NCI-H446 treated with DMSO at 0.1 percent for 48 hours (cell line): ENCODE measurements at regions not wholly inside any gene's neighbourhood (a gene's known extent, or its start where the extent isn't known, plus 50 kb on each side); places are given as distances from the start of the nearest gene placed in this dataset.

Source experiments
- DNase-seq: peaks from one replicate; lab custom pipeline; 2025; lab: John Stamatoyannopoulos, UW

DNA sequence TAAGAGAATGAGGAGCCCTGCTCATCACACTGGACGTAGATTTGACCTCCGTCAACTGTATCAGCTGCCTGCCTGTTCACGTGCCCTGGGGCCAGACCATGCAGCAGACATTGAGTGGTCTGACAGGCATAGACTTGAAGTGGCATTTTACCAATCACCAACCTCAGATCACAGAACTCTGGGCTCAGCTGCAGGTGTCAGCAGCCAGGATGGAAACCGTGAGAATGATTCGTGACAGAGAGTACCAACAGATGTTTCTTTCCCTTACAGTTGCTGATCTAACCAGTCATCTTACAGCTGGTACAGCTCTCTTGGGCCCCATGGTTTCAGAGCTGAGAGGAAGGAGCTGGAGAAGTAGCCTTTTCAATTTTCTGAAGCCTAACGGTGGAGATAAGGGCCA is 148.9 kb downstream of the EN1 start:
- no peak for DNase-seq

DNA sequence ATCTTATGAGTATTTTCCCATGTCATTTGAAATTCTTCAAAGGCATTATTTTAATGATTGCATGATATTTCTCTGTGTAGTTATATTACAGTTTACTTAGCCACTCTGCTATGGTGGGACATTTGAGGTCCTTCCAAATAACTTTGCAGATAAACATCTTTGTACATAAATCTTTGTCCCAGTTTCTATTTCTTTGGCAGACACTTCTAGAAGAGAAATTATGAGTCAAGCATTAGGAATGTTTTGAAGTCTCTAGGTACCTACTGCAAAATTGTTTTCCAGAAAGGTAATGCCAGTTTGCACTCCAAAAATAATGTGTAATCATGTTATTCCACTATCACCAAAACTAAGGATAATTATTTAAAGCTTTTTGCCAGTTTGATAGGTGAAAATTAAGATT is 149.7 kb downstream of the EN1 start:
- no peak for DNase-seq

DNA sequence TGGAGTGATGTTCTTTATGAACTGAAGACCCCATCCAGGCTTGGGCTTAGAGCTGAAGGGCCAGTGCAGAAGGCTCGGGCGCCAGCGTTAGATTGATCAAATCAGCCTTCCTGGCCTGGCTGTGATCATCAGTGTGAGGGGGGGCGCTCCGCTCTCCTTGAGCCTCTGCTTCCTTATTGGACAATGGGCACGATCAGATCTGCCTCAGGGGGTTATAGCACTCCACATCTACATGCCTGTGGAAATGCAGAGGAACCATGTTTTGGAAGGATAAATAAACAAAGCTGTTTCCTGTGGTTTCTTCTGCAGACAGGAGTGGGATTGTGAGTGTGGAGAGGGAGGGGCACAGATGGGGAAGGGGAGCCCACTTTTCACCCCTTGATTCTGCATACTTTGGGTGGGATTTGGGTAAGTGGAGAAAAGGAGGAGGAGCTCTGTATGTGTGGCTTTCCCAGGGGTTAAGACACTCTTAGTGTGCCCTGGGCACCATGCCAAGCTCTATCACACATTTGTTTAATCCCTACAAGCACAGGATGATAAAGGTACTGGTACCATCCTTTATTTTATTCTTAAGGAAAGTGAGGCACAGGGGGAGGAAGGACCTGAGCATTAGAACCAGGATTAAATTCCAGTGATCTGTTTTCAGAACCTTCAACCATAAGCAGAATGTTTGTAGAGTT is 150.5 kb downstream of the EN1 start:
- no peak for DNase-seq

DNA sequence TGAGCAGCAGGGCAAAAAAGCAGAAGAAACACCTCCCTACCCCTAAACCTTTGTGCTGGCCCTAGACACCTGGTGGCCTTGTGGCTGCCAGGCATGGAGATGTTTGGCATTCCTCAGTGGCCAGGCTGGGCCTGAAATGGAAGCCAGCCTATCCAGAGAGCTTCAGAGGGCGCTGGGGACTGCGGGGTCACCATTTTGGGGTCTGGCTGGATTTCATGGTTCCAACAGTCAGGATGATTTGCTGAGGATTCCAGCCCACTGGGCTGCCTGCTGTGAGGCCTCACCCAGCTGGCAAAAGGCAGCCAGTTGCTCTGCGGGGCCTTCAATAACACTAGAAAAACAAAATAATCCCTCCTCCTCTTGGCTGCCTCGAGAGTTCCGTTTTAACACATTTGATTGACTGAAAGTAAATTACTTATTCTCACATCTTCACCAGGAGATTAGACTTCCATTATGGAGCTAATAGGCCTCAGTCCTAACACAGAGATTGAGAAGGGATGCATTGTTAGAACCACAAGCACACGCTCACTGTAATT is 154.1 kb downstream of the EN1 start:
- DNase-seq, result no peak

DNA sequence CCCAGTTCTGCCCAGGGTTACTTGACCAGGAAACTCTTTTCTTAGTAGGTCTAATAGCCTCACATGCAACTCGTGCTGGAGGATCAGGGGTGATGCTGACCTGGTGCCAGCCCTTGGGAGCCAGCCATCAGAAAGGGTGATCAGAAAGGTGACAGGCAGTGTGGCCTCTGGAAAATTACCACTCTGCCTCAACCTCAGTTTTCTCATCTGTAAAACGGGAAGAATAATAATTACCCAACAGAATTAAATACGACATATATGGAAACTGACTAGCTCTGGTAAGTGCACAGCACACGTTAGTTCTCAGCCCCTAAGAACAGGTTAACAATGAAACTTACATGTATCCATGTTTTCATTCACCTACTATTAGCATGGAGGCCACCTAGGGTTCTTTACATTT is 157.6 kb downstream of the EN1 start:
- no peak for DNase-seq

DNA sequence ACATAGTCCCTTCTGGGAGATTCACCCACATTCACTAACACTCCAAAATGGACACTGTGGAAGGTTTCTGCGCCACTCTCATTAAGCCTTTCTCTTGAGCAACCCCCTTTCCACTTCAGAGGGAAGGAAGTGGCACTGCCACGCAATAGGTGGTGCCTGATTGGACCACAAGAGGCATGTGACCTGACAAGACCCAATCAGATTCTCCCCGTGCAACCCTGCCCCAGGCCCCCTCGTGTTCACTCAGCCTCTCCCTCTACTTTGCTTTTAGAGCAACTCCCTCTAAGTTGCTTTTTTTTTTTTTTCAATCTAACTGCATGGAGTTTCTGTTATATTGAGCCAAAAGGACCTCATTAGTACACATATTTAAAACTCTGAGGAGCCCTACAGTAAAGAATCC is 158.0 kb downstream of the EN1 start:
- DNase-seq, result no peak

DNA sequence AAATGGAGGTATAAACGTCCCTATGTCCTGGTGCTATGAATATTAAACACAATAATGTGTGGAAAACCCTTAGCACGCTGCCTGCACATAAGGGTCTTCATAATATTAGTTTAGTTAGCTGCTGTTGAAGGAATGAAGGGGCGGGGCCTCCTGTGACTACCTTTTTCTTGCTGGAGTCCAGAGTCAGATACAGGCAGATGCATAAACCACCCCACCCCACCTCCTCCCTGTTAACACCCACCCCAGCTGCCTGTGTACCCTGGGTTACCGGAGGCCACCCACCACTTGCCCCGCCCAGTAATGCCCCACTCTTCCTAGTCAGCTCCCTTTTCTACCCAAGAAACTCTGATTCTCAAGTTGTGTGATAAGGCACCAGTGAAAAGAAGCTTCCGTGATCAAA is 158.4 kb downstream of the EN1 start:
- DNase-seq, result no peak

DNA sequence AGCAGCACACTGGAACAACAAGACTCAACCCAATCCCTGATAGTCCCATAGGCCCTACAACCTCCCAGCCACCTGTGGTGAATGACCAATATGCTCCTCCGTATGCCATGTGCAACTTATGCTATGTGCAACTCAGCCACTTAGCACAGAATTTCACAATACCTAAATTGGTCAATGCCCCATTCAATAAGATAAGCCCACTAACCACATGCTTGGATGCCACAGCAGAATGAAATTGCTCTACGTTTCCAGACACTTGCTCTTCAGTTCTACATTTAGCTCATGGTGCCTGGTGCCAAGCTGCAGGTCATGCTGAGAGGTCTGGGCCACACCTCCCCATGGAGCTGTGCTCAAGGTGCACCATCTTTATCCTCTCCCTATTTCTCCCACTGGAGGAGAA is 159.8 kb downstream of the EN1 start:
- DNase-seq, result no peak

DNA sequence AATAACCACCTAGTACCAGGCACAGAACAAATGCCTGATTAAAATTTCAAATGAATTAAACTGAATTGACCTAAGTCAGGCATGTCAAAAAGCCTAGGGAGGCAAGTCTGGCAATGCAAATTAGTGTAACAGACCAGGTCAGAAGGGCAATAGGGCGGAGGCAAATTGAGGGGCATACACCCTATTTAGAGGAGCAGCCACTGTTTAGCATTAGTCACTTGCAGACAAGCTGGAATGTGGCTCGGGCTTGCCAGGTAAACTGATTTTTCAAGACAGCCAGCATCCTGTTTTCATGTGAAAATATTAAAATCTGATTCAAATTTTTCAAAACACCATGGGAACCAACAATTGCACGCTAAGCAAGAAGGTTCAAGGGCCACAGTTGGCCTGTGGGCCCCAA is 160.3 kb downstream of the EN1 start:
- DNase-seq, result no peak

DNA sequence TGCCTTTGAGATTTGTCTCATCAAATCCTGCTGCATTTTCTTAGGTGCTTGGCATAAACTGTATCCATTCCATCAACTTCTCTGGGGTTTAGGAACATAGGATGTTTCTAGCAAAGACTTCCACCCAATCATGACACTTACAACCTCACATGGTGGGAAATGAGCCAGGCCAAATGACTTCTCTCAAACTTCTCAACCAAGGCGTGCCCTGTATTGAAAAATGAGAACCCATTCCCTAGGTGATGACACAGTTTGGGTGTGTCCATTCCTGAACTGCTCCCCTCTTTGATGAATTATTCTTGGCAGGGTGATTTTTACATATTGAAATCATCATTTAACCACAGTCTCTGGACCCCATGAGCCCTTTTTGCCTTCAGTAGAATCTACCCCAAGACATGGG is 161.1 kb downstream of the EN1 start:
- DNase-seq, result no peak

DNA sequence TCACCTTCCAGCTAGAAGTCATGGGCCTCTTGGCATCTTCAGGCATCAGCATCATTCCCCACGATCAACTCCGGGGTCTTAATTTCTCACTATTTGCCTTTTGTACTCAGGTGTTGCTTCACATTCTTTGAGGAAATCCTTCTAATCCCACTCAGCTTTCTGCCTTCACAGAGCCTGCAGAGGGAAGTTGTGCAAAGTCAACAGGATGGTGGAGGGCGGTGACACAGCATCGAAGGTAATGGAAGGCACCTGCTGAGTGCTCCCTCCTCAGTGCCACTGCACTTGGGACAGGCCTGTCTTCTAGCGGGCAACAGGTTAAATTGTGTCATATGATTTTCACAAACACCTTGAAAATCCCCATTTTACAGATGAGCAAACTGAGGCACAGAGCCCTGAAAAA is 164.0 kb downstream of the EN1 start:
- no peak for DNase-seq

DNA sequence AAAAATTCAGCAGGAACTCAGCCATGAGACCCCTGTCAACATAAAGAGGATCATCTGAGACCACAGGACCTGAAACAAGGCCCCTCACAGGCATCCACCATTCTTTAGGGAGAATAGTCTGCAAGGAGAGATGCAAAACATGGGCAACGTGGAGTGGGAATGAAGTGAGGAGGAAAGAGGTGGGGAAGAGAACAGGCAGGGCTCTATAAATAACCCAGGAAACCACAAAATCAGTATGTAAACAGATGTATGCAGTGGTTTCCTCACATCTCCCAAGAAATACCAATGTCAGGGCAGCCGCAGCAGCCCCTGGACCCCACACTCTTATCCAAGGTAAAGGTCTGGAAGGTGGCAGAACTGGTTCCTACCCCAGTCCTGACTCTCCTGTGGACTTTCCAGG is 168.5 kb downstream of the EN1 start:
- DNase-seq, result no peak

DNA sequence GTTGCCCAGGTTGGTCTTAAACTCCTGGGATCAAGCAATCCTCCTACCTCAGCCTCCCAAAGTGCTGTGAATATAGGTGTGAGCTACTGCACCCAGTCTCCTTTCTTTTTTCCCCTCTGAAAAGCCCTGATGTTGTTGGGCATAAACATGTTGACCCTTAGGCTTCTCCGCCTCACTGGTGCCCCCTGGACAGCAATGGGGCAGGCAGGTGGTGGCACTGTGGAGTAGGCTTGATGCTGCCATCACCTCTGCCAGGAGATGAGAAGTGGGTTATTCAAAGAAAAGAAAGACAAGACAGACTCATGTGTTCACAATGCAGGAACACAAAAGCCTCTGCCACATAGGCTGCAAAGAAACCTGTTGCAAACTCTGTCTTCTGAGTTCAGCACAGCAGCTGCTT is 169.9 kb downstream of the EN1 start:
- no peak for DNase-seq

DNA sequence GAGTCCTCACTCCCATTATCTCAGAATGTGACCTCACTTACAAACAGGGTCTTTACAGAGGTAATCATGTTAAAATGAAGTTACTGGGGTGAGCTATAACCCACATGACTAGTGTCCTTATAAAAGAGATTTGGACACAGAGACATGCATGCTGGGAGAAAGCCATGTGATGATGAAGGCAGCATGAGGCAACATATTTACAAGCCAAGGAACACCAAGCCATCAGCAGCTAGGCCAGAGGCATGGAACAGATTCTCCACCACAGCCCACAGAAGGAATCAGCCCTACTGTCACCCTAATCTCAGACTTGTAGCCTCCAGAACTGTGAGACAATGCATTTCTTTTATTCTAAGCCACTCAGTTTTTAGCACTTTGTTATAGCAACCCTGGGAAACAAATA is 171.9 kb downstream of the EN1 start:
- DNase-seq, result no peak

DNA sequence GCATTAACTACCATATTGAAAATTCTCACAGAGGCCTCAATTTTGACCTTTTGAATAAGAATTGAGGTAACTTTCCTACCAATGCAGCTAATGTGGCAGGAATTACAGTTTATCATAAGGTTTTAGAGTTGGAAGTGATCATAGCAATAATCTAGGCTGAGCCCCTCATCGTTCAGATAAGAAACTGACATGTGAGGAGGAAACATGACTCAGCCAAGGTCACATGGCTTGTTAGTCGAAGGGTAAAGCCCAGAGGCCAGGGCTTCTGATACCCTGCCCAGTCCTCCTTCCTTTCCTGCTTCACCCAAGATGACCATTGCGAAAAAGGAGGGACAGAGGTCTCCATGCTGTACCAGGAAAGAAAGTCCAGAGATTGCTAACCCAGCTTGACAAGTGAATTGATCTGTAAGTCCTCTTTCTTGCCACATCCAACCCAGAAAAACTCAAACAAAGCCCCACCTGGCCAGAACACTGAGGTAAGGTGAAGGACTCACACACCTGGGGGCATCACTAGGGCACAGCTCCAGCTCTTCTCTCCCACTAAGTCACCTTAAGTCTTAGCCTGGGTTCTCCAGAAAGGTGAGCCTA is 174.8 kb downstream of the EN1 start:
- DNase-seq, result no peak

DNA sequence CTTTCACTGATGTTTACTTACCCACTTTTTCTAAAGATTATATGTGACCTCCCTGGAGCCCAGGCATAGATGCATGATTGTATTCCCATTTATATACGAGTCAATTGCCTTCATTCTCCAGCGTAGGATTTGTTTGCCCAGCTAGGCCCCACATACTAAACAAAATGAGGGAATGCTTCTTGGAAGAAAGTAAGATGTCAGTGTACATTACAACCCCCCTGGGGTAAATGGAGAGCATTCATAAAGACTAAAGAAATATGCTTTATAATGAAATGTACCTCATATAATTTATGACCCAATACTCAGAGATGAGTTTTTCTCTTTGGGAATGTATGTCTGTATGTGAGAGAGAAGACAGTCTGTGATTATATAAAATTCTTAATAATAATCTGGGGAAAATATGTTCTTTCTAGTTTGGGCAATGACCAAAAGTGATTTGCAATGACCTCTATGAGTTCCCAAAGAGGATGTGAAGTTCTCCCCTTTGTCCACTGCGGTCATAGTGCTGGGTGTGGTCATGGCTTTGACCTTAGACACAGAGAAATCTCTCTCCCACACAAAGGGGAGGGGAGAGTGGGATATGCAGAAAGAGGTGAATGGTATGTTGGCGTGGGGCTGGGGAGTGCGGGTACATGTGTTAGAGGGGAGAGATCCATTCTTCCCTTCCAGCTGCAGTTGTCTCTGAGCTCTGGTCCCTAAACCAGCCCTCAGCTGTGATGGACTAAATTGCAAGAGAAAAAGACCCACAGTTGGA is 175.6 kb downstream of the EN1 start:
- no peak for DNase-seq

DNA sequence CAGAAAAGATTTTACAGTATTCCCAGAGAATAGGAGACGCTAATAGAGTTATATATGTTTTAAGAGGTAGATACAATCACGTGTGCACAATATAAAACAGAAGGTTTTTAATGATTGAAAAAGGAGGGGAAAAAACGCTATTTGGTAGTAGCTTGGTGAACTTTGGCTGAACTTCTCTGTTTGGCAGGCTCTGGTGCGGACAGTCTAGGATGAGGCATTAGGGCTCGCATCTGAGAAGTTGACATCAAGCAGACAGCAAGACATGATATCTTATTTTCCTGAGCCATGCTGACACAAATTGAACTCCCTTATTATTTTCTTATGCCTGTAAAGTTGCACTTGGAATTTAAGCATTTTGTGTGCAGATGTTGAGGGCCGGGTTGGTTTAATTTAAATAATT is 176.6 kb downstream of the EN1 start:
- no peak for DNase-seq

DNA sequence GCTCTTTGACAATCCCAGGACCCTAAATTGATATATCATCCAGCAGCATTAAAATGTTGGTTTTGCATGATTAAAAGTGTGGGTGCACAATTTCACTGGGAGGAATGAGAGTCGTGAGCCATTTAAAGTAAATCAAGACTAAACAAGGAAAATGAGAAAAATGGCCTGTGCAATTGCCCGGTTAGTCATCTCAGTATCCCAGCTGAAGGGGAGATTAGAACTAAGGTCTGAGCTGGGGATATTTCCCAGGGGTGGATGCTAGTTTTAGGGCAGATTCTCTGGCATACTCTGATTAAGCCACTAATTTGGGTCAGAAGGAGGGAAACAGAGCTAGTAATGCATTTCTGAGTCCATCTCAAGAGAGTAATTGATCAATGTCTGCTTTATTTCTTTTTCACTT is 177.2 kb downstream of the EN1 start:
- no peak for DNase-seq

DNA sequence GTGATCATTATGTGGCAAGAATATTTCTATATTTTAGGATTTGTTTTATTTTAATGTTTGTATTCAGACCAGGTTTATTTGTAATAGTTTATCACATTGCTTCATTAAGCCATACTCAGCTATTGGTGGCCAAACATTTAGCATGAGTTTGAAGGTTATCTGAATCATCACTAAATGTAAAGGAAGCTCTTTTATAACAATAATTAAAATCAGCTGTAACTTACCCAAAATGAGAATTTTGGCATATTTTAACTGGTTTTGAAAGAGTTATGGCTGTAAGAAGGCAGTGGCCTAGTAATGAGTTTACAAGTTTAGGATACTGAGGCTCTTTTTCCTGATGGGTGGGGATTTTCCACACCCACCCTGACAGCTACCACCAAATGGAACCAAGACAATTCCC is 177.8 kb downstream of the EN1 start:
- DNase-seq, result no peak

DNA sequence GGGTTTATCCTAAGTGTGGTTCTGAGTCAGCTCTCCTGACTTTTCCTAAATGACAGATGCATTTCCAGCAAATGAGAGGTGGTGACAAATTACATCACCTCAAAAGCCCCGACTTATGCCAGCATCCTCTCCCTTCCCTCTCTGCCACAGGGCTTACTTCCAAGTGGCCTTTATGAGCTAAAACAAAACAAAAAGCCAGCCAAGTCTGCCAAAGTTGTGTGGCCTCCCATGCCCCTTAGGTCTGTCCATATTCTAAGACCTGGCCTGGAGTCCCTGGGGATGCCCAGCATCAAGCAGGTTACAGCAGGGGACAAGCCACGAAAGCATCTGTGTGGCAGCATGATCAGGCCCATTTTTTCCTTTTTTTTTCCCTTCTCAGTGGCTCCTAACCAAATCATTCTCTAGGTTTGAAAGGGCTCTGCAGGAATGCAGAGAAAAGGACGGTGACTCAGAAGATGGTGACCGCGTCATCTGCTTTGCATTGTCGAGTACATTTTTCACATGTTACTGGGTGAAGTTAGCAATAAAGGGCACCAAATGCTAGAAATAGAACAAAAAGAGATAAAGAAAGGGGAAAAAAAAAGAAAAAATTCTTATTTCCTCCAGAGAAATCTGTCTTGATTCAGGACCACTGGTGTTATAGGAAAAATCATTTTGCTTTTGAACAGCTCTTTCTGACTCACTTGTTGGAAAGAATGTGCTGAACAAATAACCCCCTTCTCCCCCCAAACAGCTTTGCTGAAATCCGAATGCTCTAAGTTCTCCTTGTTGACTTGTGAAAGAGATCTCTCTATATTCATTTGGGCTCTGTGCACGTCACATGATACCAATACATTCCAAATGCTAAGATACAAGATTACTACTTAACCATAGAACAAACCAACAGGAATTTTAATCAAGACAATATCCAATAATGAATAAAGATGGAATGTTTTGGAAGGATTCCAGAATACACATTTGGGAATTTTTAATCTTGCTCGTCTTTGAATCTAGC is 178.7 kb downstream of the EN1 start:
- no peak for DNase-seq

DNA sequence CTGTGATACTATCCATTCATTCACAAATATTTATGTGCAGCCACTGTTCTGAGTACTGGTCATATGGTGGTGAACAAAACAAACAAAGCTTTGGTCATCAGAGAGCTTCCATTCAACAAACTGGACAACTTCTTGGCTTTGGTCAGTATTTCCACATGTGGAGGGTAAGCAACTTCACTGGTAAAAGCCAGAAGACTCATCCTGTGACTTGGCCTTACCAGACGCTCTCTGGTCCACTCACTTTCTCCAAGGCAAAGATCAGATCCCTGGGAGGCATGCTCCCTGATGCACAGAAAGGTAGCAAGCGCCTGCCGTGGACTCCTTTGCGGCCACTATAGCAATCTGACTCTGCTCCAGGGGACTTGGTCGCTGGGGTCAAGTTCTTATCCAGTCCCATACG is 179.5 kb downstream of the EN1 start:
- no peak for DNase-seq

DNA sequence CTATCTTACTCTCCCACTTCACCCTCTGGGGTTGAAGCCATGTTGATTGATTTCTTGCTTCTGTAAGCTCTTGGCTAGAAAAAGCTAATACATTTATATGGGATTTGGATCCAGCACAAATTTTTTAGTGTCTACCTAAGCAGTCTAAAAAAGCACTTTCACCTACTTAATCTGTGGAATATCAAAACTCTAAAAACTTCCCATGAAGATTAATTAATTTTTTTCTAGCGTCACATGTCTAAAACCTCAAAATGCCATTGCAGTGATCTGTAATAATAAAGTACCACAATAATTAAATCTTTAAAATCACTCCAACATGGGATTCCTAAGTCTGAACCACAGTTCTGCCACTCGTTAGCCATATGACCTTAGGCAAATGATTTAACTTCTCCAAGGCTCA is 180.1 kb downstream of the EN1 start:
- no peak for DNase-seq
